OCI-LY3 (cell line): ENCODE measurements at regions not wholly inside any gene's neighbourhood (a gene's known extent, or its start where the extent isn't known, plus 50 kb on each side); places are given as distances from the start of the nearest gene placed in this dataset.

Experiments used
- CTCF ChIP-seq: fragments of 200-600, 300-600 bp; sonication (generic); IDR thresholded peaks from 2 replicates; pipeline ENCODE4 v1.5.1; 2014; ENCODE audit warnings: antibody characterized with exemption, low read length, low read depth
- EZH2phosphoT487 ChIP-seq: fragments of 200-600 bp; shearing (Covaris generic); IDR thresholded peaks from 2 replicates; pipeline ENCODE4 v1.6.1; 2018; ENCODE audit warnings: antibody characterized with exemption, mixed run types, low read depth

GRCh38 chr2:121014876-121015275 lies 270.1 kb downstream of the TFCP2L1 start:
- TF ChIP-seq CTCF (no peak), EZH2phosphoT487 (no peak)
